ENCODE measurements at regions not wholly inside any gene's neighbourhood (a gene's known extent, or its start where the extent isn't known, plus 50 kb on each side); places are given as distances from the start of the nearest gene placed in this dataset.

- TF ChIP-seq POLR2A (IDR thresholded peaks at IDR 0.05; ENCODE audit: low read length), result no peak
- TF ChIP-seq GATA1 (IDR thresholded peaks at IDR 0.05; ENCODE audit: low read depth, low read length), result no peak
These were observed 2378.4 kb upstream of the WWC1 start for GRCh38 chr5:165913059-165913458.
